SK-N-SH treated with all-trans-retinoic acid at 6 μM for 48 hours (cell line): ENCODE measurements at regions not wholly inside any gene's neighbourhood (a gene's known extent, or its start where the extent isn't known, plus 50 kb on each side); places are given as distances from the start of the nearest gene placed in this dataset.

Experiments used
- ATAC-seq: fragments of 200-7000 bp; cut with Tn5 transposase; 3 replicates; pipeline ENCODE4 v1.9.1; 2020; ENCODE audit warnings: mild to moderate bottlenecking, moderate library complexity
- ARNTL ChIP-seq: fragments of 450-650 bp; formaldehyde crosslinking; IDR thresholded peaks from 2 replicates; pipeline ENCODE4 v1.5.0; 2020; ENCODE audit warnings: low read depth, mild to moderate bottlenecking, moderate library complexity, borderline replicate concordance
- BACH2 ChIP-seq: fragments of 250-450 bp; sonication (Bioruptor Pico); IDR thresholded peaks from 2 replicates; pipeline ENCODE4 v1.9.0; 2021; ENCODE audit warnings: mild to moderate bottlenecking, borderline replicate concordance
- CREB5 ChIP-seq: fragments of 250-450 bp; sonication (Bioruptor Pico); IDR thresholded peaks from 2 replicates; pipeline ENCODE4 v1.5.1; 2020; ENCODE audit warnings: low read depth, mild to moderate bottlenecking, moderate library complexity
- CSDC2 ChIP-seq: fragments of 250-450 bp; sonication (Bioruptor Pico); IDR thresholded peaks from 2 replicates; pipeline ENCODE4 v1.5.0; 2020; ENCODE audit warnings: mild to moderate bottlenecking, moderate library complexity
- ESRRG ChIP-seq: fragments of 250-450 bp; sonication (Bioruptor Pico); IDR thresholded peaks from 2 replicates; pipeline ENCODE4 v1.6.1; 2021; ENCODE audit warnings: mild to moderate bottlenecking
- GLIS3 ChIP-seq: fragments of 250-450 bp; sonication (Bioruptor Pico); IDR thresholded peaks from 2 replicates; pipeline ENCODE4 v1.5.0; 2020; ENCODE audit warnings: mild to moderate bottlenecking, moderate library complexity
- ISL1 ChIP-seq: fragments of 250-450 bp; sonication (Bioruptor Pico); IDR thresholded peaks from 2 replicates; pipeline ENCODE4 v2.1.2; 2022; ENCODE audit warnings: mild to moderate bottlenecking, moderate library complexity
- OSR1 ChIP-seq: fragments of 250-450 bp; sonication (Bioruptor Pico); IDR thresholded peaks from 2 replicates; pipeline ENCODE4 v1.8.0; 2022; ENCODE audit warnings: moderate library complexity, mild to moderate bottlenecking, inconsistent platforms
- POU6F1 ChIP-seq: fragments of 250-450 bp; sonication (Bioruptor Pico); IDR thresholded peaks from 2 replicates; pipeline ENCODE4 v1.8.0; 2021; ENCODE audit warnings: low read depth, mild to moderate bottlenecking, moderate library complexity, borderline replicate concordance
- PPARA ChIP-seq: fragments of 250-450 bp; sonication (Bioruptor Pico); IDR thresholded peaks from 2 replicates; pipeline ENCODE4 v1.5.0; 2020; ENCODE audit warnings: mild to moderate bottlenecking, borderline replicate concordance
- SNAI2 ChIP-seq: fragments of 250-450 bp; sonication (Bioruptor Pico); IDR thresholded peaks from 2 replicates; pipeline ENCODE4 v1.5.0; 2020; ENCODE audit warnings: mild to moderate bottlenecking, moderate library complexity
- TCF4 ChIP-seq: fragments of 250-450 bp; sonication (Bioruptor Pico); IDR thresholded peaks from 2 replicates; pipeline ENCODE4 v1.8.0; 2021; ENCODE audit warnings: mild to moderate bottlenecking, moderate library complexity, borderline replicate concordance
- TOX ChIP-seq: fragments of 250-450 bp; sonication (Bioruptor Pico); IDR thresholded peaks from 2 replicates; pipeline ENCODE4 v1.8.0; 2021; ENCODE audit warnings: mild to moderate bottlenecking, moderate library complexity, borderline replicate concordance
- ZC3H10 ChIP-seq: fragments of 250-450 bp; sonication (Bioruptor Pico); IDR thresholded peaks from 2 replicates; pipeline ENCODE4 v1.5.1; 2021; ENCODE audit warnings: mild to moderate bottlenecking, moderate library complexity
- ZFP30 ChIP-seq: fragments of 450-650 bp; formaldehyde crosslinking; IDR thresholded peaks from 2 replicates; pipeline ENCODE4 v1.5.0; 2022; ENCODE audit warnings: mild to moderate bottlenecking, moderate library complexity
- ZNF565 ChIP-seq: fragments of 450-650 bp; formaldehyde crosslinking; conservative IDR thresholded peaks from 2 replicates; pipeline ENCODE4 v1.5.0; 2020; ENCODE audit warnings: low read depth, mild to moderate bottlenecking, moderate library complexity
- ZNF70 ChIP-seq: fragments of 450-650 bp; formaldehyde crosslinking; IDR thresholded peaks from 2 replicates; pipeline ENCODE4 v1.5.0; 2020; ENCODE audit warnings: mild to moderate bottlenecking, moderate library complexity
- ZNF8 ChIP-seq: fragments of 450-650 bp; formaldehyde crosslinking; IDR thresholded peaks from 2 replicates; pipeline ENCODE4 v1.5.0; 2020; ENCODE audit warnings: mild to moderate bottlenecking, moderate library complexity
- TF ChIP-seq, protein P1 (sequence below): fragments of 250-450 bp; sonication (Bioruptor Pico); IDR thresholded peaks from 2 replicates; pipeline ENCODE4 v1.8.0; 2020; ENCODE audit warnings: mild to moderate bottlenecking, moderate library complexity, borderline replicate concordance
- TF ChIP-seq, protein P2 (sequence below): fragments of 250-450 bp; sonication (Bioruptor Pico); IDR thresholded peaks from 2 replicates; pipeline ENCODE4 v1.5.1; 2021; ENCODE audit warnings: mild to moderate bottlenecking, moderate library complexity
- TF ChIP-seq, protein P3 (sequence below): fragments of 250-450 bp; sonication (Bioruptor Pico); IDR thresholded peaks from 2 replicates; pipeline ENCODE4 v1.5.0; 2020; ENCODE audit warnings: mild to moderate bottlenecking, moderate library complexity

DNA sequence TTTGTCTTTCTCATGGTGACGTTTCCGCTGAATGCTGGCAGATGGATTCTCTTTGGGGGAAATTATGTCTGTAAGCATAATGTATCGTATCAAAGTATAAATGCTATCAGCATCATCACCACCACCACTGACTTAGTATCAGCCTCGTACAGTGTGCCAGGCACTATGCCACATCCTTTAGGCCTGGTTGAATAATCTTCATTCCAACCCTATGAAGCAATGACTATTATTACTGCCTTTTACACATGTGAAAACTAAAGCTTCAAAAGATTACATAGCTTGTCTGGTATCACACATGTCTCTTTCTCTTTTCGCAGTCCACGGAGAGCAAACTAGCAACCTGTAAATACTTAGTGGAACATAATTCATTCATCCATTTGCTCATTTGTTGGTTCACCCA, 166.7 kb upstream of the PRICKLE2 start (continued):
- TF ChIP-seq CREB5 (CRISPR knock-in tag): no peak
- TF ChIP-seq, all 23 proteins: peak for 0

- ATAC-seq: no peak
Measured at GRCh38 chr3:64390893-64391292, 165.6 kb upstream of the PRICKLE2 start.

DNA sequence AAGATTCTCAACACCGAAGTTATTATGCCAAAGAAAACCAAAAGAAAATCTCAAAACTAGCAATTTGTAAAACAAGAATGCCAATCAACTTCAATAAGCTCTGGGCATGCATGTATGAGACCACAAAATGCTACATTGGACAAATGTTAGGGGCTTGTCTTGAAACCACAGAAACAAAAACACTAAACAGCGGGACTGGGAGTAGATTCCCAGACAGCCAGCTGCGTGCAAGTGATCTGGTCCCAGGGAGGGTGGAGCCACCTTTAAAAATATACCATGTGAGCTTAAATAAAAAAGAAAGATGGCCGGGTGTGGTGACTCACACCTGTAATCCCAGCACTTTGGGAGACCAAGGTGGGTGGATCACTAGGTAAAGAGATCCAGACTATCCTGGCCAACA, 163.6 kb upstream of the PRICKLE2 start:
- TF ChIP-seq TOX (CRISPR knock-in tag): no peak
- no peak for TF ChIP-seq GLIS3 (CRISPR knock-in tag)
- TF ChIP-seq PPARA (CRISPR knock-in tag): no peak
- no peak for TF ChIP-seq CSDC2 (CRISPR knock-in tag)
- no peak for TF ChIP-seq ZNF70 (CRISPR knock-in tag)
- no peak for TF ChIP-seq POU6F1 (CRISPR knock-in tag)
- no peak for ATAC-seq

More at GRCh38 chr3:64390893-64391292, 165.6 kb upstream of the PRICKLE2 start:
- TF ChIP-seq ARNTL: no peak
- TF ChIP-seq BACH2 (CRISPR knock-in tag): no peak
- TF ChIP-seq ZNF8 (CRISPR knock-in tag): no peak
- no peak for TF ChIP-seq ZC3H10 (CRISPR knock-in tag)
- TF ChIP-seq, protein P1, sequence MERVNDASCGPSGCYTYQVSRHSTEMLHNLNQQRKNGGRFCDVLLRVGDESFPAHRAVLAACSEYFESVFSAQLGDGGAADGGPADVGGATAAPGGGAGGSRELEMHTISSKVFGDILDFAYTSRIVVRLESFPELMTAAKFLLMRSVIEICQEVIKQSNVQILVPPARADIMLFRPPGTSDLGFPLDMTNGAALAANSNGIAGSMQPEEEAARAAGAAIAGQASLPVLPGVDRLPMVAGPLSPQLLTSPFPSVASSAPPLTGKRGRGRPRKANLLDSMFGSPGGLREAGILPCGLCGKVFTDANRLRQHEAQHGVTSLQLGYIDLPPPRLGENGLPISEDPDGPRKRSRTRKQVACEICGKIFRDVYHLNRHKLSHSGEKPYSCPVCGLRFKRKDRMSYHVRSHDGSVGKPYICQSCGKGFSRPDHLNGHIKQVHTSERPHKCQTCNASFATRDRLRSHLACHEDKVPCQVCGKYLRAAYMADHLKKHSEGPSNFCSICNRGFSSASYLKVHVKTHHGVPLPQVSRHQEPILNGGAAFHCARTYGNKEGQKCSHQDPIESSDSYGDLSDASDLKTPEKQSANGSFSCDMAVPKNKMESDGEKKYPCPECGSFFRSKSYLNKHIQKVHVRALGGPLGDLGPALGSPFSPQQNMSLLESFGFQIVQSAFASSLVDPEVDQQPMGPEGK (CRISPR knock-in tag): no peak
- no peak for TF ChIP-seq OSR1 (CRISPR knock-in tag)
- TF ChIP-seq, protein P2, sequence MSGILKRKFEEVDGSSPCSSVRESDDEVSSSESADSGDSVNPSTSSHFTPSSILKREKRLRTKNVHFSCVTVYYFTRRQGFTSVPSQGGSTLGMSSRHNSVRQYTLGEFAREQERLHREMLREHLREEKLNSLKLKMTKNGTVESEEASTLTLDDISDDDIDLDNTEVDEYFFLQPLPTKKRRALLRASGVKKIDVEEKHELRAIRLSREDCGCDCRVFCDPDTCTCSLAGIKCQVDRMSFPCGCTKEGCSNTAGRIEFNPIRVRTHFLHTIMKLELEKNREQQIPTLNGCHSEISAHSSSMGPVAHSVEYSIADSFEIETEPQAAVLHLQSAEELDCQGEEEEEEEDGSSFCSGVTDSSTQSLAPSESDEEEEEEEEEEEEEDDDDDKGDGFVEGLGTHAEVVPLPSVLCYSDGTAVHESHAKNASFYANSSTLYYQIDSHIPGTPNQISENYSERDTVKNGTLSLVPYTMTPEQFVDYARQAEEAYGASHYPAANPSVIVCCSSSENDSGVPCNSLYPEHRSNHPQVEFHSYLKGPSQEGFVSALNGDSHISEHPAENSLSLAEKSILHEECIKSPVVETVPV: no peak
- TF ChIP-seq CSDC2 (CRISPR knock-in tag): no peak
- TF ChIP-seq PPARA (CRISPR knock-in tag): no peak
- no peak for TF ChIP-seq TCF4
- TF ChIP-seq SNAI2 (CRISPR knock-in tag): no peak
- TF ChIP-seq ISL1: no peak
- no peak for TF ChIP-seq GLIS3 (CRISPR knock-in tag)
- no peak for TF ChIP-seq TOX (CRISPR knock-in tag)
- TF ChIP-seq CREB5 (CRISPR knock-in tag): no peak
- TF ChIP-seq ZNF70 (CRISPR knock-in tag): no peak
- TF ChIP-seq ESRRG (CRISPR knock-in tag): no peak
- TF ChIP-seq ZFP30 (CRISPR knock-in tag): no peak
- TF ChIP-seq, all 23 proteins: peak for 0

DNA sequence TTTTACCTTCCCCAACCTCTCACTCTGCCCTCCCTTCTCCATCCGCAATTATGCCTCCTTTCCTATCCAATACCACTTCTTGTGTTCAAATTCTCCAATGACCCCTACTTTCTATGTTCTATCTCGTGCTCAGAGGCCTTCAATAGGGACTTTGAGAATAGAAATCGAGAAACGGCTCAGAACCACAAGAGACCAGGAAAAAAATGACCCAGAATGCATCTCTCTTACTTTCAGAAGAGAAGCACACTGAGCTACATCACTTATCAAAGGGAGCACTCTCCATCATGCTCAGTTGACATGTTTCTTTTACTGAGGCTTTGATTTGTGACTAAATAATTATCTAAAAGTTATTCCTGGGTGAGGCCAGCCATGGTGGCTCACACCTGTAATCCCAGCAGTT, 162.4 kb upstream of the PRICKLE2 start:
- ATAC-seq: no peak
- TF ChIP-seq GLIS3 (CRISPR knock-in tag) (no peak), ZNF565 (no peak), ZFP30 (CRISPR knock-in tag) (no peak), POU6F1 (CRISPR knock-in tag) (no peak), TOX (CRISPR knock-in tag) (no peak), ZC3H10 (CRISPR knock-in tag) (no peak), ZNF70 (CRISPR knock-in tag) (no peak), OSR1 (CRISPR knock-in tag) (no peak), SNAI2 (CRISPR knock-in tag) (no peak), ISL1 (no peak), BACH2 (CRISPR knock-in tag) (no peak)
- TF ChIP-seq, protein P3, sequence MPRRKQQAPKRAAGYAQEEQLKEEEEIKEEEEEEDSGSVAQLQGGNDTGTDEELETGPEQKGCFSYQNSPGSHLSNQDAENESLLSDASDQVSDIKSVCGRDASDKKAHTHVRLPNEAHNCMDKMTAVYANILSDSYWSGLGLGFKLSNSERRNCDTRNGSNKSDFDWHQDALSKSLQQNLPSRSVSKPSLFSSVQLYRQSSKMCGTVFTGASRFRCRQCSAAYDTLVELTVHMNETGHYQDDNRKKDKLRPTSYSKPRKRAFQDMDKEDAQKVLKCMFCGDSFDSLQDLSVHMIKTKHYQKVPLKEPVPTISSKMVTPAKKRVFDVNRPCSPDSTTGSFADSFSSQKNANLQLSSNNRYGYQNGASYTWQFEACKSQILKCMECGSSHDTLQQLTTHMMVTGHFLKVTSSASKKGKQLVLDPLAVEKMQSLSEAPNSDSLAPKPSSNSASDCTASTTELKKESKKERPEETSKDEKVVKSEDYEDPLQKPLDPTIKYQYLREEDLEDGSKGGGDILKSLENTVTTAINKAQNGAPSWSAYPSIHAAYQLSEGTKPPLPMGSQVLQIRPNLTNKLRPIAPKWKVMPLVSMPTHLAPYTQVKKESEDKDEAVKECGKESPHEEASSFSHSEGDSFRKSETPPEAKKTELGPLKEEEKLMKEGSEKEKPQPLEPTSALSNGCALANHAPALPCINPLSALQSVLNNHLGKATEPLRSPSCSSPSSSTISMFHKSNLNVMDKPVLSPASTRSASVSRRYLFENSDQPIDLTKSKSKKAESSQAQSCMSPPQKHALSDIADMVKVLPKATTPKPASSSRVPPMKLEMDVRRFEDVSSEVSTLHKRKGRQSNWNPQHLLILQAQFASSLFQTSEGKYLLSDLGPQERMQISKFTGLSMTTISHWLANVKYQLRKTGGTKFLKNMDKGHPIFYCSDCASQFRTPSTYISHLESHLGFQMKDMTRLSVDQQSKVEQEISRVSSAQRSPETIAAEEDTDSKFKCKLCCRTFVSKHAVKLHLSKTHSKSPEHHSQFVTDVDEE: no peak
- TF ChIP-seq, protein P1 (CRISPR knock-in tag): no peak
